ENCODE measurements at regions not wholly inside any gene's neighbourhood (a gene's known extent, or its start where the extent isn't known, plus 50 kb on each side); places are given as distances from the start of the nearest gene placed in this dataset.

GRCh38 chr10:75329190-75329745, 72.3 kb downstream of the ZNF503 start:
- TF ChIP-seq, protein P1, sequence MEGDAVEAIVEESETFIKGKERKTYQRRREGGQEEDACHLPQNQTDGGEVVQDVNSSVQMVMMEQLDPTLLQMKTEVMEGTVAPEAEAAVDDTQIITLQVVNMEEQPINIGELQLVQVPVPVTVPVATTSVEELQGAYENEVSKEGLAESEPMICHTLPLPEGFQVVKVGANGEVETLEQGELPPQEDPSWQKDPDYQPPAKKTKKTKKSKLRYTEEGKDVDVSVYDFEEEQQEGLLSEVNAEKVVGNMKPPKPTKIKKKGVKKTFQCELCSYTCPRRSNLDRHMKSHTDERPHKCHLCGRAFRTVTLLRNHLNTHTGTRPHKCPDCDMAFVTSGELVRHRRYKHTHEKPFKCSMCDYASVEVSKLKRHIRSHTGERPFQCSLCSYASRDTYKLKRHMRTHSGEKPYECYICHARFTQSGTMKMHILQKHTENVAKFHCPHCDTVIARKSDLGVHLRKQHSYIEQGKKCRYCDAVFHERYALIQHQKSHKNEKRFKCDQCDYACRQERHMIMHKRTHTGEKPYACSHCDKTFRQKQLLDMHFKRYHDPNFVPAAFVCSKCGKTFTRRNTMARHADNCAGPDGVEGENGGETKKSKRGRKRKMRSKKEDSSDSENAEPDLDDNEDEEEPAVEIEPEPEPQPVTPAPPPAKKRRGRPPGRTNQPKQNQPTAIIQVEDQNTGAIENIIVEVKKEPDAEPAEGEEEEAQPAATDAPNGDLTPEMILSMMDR (tag by site-specific recombination; IDR thresholded peaks at IDR 0.05) = no peak
- TF ChIP-seq, protein P2, sequence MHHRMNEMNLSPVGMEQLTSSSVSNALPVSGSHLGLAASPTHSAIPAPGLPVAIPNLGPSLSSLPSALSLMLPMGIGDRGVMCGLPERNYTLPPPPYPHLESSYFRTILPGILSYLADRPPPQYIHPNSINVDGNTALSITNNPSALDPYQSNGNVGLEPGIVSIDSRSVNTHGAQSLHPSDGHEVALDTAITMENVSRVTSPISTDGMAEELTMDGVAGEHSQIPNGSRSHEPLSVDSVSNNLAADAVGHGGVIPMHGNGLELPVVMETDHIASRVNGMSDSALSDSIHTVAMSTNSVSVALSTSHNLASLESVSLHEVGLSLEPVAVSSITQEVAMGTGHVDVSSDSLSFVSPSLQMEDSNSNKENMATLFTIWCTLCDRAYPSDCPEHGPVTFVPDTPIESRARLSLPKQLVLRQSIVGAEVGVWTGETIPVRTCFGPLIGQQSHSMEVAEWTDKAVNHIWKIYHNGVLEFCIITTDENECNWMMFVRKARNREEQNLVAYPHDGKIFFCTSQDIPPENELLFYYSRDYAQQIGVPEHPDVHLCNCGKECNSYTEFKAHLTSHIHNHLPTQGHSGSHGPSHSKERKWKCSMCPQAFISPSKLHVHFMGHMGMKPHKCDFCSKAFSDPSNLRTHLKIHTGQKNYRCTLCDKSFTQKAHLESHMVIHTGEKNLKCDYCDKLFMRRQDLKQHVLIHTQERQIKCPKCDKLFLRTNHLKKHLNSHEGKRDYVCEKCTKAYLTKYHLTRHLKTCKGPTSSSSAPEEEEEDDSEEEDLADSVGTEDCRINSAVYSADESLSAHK (tag by site-specific recombination; IDR thresholded peaks at IDR 0.05) = no peak
- no peak for TF ChIP-seq KLF10 (tag by site-specific recombination; IDR thresholded peaks at IDR 0.05)
- TF ChIP-seq ZNF433 (tag by site-specific recombination; IDR thresholded peaks at IDR 0.05; ENCODE audit: low read depth) = no peak
- TF ChIP-seq ZBTB7A (tag by site-specific recombination; IDR thresholded peaks at IDR 0.05; ENCODE audit: low read depth) = no peak
- no peak for TF ChIP-seq ZNF677 (tag by site-specific recombination; IDR thresholded peaks at IDR 0.05)
- TF ChIP-seq, protein P3, sequence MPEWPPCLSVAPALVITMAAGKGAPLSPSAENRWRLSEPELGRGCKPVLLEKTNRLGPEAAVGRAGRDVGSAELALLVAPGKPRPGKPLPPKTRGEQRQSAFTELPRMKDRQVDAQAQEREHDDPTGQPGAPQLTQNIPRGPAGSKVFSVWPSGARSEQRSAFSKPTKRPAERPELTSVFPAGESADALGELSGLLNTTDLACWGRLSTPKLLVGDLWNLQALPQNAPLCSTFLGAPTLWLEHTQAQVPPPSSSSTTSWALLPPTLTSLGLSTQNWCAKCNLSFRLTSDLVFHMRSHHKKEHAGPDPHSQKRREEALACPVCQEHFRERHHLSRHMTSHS (tag by site-specific recombination; IDR thresholded peaks at IDR 0.05) = no peak
- TF ChIP-seq, protein P4, sequence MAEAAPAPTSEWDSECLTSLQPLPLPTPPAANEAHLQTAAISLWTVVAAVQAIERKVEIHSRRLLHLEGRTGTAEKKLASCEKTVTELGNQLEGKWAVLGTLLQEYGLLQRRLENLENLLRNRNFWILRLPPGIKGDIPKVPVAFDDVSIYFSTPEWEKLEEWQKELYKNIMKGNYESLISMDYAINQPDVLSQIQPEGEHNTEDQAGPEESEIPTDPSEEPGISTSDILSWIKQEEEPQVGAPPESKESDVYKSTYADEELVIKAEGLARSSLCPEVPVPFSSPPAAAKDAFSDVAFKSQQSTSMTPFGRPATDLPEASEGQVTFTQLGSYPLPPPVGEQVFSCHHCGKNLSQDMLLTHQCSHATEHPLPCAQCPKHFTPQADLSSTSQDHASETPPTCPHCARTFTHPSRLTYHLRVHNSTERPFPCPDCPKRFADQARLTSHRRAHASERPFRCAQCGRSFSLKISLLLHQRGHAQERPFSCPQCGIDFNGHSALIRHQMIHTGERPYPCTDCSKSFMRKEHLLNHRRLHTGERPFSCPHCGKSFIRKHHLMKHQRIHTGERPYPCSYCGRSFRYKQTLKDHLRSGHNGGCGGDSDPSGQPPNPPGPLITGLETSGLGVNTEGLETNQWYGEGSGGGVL (tag by site-specific recombination; IDR thresholded peaks at IDR 0.05) = no peak
- no peak for TF ChIP-seq ZNF707 (tag by site-specific recombination; IDR thresholded peaks at IDR 0.05)
- TF ChIP-seq ZNF785 (tag by site-specific recombination; IDR thresholded peaks at IDR 0.05) = no peak
- TF ChIP-seq ZNF777 (tag by site-specific recombination; IDR thresholded peaks at IDR 0.05; ENCODE audit: borderline replicate concordance) = no peak
- no peak for TF ChIP-seq PRDM1 (tag by site-specific recombination; IDR thresholded peaks at IDR 0.05)
- TF ChIP-seq, protein P5, sequence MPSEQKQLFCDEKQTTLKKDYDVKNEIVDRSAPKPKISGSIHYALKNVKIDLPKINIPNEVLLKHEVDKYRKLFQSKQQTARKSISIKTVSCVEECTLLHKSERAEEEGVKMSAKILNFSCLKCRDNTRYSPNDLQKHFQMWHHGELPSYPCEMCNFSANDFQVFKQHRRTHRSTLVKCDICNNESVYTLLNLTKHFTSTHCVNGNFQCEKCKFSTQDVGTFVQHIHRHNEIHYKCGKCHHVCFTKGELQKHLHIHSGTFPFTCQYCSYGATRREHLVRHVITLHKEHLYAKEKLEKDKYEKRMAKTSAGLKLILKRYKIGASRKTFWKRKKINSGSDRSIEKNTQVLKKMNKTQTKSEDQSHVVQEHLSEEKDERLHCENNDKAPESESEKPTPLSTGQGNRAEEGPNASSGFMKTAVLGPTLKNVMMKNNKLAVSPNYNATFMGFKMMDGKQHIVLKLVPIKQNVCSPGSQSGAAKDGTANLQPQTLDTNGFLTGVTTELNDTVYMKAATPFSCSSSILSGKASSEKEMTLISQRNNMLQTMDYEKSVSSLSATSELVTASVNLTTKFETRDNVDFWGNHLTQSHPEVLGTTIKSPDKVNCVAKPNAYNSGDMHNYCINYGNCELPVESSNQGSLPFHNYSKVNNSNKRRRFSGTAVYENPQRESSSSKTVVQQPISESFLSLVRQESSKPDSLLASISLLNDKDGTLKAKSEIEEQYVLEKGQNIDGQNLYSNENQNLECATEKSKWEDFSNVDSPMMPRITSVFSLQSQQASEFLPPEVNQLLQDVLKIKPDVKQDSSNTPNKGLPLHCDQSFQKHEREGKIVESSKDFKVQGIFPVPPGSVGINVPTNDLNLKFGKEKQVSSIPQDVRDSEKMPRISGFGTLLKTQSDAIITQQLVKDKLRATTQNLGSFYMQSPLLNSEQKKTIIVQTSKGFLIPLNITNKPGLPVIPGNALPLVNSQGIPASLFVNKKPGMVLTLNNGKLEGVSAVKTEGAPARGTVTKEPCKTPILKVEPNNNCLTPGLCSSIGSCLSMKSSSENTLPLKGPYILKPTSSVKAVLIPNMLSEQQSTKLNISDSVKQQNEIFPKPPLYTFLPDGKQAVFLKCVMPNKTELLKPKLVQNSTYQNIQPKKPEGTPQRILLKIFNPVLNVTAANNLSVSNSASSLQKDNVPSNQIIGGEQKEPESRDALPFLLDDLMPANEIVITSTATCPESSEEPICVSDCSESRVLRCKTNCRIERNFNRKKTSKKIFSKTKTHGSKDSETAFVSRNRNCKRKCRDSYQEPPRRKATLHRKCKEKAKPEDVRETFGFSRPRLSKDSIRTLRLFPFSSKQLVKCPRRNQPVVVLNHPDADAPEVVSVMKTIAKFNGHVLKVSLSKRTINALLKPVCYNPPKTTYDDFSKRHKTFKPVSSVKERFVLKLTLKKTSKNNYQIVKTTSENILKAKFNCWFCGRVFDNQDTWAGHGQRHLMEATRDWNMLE (tag by site-specific recombination; conservative IDR thresholded peaks at IDR 0.05; ENCODE audit: low read depth) = no peak

Data from HEK293 (cell line).